HG03575 (cell line): ENCODE measurements at regions not wholly inside any gene's neighbourhood (a gene's known extent, or its start where the extent isn't known, plus 50 kb on each side); places are given as distances from the start of the nearest gene placed in this dataset.

Experiments used
- ATAC-seq: cut with Tn5 transposase; IDR thresholded peaks from one replicate; pipeline ENCODE4 v1.9.1; 2021; ENCODE audit not compliant: unreplicated experiment, insufficient number of reproducible peaks, low FRiP score; ENCODE audit errors: extremely low read depth

DNA sequence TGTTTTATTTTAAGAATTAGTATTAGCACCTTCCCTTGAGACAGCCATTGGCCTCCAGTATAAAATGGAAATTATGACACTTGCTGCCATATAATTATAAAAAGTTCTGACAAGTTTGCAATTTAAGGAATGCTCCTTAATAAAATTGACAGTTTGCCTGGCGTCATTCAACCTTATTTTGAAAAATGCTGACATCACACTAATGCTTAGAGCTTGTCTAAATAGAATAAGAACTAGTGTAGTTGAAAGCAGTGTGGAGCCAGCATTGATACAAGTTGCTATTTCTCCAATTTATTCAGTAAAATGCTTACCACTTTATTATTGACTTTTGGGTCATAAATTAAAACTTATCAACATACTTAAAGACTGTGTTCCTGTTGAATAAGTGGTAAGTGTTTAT is 54.3 kb upstream of the ARX start:
- ATAC-seq, result no peak

DNA sequence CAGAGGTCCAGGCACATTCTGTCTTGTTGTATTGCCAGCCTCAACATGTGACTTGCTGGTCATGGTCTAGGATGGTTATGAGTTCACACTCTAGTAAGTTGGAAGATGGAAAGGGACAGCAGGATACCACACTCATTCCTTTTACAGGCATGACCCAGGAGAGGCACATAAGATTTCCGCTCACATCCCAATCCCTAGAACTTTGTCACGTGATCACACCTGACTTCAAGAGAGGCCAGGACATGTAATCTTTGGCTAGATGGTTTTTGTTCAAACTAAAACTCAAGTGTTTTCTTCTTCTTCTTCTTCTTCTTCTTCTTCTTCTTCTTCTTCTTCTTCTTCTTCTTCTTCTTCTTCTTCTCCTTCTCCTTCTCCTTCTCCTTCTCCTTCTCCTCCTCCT is 53.4 kb upstream of the ARX start:
- ATAC-seq, result no peak

DNA sequence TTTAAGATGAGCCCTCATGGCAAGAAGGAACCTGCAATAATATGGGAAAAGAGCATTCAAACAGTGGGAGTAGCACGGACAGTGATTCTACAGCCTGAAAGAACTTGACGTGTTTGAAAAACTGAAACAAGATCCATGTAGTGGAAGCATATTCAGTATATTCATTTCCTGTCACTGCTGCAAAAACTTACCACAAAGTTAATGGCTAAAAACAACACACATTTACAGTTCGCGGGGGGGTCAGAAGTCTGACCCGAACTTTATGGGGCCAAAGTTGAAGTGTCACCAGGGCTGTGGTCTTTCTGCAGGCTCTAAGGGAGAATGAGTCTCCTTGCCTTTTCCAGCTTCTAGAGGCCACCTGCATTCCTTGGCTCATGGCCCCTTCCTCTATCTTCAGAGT is 52.6 kb upstream of the ARX start:
- ATAC-seq, result no peak

DNA sequence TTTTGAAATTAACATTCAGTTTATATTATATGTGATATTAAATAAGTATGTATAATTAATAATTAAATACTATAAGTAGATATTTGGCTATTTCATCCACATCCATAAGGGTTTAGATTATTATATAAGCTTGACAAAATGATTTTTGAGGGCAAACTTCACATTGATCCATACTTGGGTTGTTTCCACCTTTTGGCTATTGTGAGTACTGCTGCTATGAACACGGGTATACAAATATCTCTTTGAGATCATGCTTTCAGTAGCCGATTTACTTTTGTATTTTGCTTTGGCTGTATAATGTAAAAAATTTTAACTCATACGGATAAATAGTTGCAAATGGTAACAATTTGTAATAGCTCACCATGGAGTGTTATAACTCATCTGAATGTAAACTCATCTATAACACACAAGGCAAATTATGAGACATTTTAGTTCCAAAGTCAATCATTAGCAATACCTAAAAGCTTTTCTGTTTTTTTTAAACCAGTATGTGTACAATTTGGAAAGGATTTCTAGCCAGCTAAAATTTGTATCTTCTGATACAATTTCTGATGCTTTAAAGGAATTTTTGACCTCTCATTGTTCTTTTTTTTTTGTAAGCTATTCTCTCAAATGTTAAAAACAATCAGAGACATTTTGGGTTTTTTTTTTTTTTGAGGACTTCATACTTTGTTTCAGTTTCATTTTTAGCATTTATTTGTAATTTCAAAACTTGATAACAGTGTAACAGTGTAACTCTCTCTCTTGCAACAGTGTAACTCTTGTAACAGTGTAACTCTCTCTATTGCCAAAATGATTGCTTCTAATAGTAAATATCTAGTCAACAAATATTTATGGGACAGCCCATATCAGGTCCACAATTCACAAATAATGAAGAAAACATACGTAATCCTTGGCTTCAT is 51.8 kb upstream of the ARX start:
- ATAC-seq, result peak; percentile 61

DNA sequence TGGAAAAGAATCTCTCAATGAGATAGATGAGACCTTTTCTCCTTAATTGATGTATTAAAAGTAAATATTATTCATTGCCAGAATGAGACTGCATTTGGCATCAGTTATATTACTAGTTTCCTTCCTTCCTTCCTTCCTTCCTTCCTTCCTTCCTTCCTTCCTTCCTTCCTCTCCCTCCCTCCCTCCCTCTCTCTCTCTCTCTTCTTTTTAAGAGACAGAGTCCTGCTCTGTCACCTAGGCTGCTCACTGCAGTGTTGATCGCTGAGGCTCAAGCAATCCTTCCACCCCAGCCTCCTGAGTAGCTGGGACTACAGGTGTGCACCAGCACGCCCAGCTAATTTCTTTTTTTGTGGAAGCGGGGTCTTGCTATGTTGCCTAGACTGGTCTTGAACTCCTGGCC is 50.4 kb upstream of the ARX start:
- no peak for ATAC-seq
